ENCODE measurements at regions not wholly inside any gene's neighbourhood (a gene's known extent, or its start where the extent isn't known, plus 50 kb on each side); places are given as distances from the start of the nearest gene placed in this dataset.

- no peak for TF ChIP-seq CTCF (IDR thresholded peaks at IDR 0.05)
- TF ChIP-seq POLR2A (IDR thresholded peaks at IDR 0.05) = no peak
These were observed 59.7 kb upstream of the LUZP2 start for GRCh38 chr11:24437123-24437522.

All from esophagus squamous epithelium (tissue), 4 donors.